ENCODE measurements at regions not wholly inside any gene's neighbourhood (a gene's known extent, or its start where the extent isn't known, plus 50 kb on each side); places are given as distances from the start of the nearest gene placed in this dataset.

- H3K4me1 Mint-ChIP-seq: peaks cover 5% of the 10 kb centered on the region
- H3K4me3 ChIP-seq (ENCODE audit: low read length): no peak overlapping the region
- DNase-seq: no peak
- no peak overlapping the region for H3K4me3 Mint-ChIP-seq
- H3K27ac Mint-ChIP-seq: no peak overlapping the region
- H3K27me3 Mint-ChIP-seq (ENCODE audit: insufficient read depth): peaks cover 8% of the 10 kb centered on the region
- H3K4me1 ChIP-seq (ENCODE audit: control insufficient read depth, insufficient read depth, low read length): no peaks in the 10 kb centered on the region
- no peak overlapping the region for H3K27ac ChIP-seq (ENCODE audit: low read depth, low read length)
- no peaks in the 10 kb centered on the region for H3K9me3 Mint-ChIP-seq
- no peaks in the 10 kb centered on the region for H3K36me3 Mint-ChIP-seq (ENCODE audit: low read depth)
- WGBS, 2 experiments (ENCODE audit: insufficient coverage in 1 of 2, insufficient read length in 1 of 2): 100% methylated on average over 1 of the region's 1 CpG; no CpG with 5 or more reads in 1 of the 2 experiments
- TF ChIP-seq CTCF (conservative IDR thresholded peaks at IDR 0.05): no peak
- H3K9ac ChIP-seq (ENCODE audit: extremely low read depth, low read length, poor library complexity, severe bottlenecking): no peak overlapping the region
- H3K9me3 ChIP-seq (ENCODE audit: control insufficient read depth, low read length): no peaks in the 10 kb centered on the region
- H3K36me3 ChIP-seq (ENCODE audit: control insufficient read depth, insufficient read depth, low read length): no peaks in the 10 kb centered on the region
- no peaks in the 10 kb centered on the region for H3K27me3 ChIP-seq (ENCODE audit: control insufficient read depth, insufficient read depth, low read length, poor library complexity, severe bottlenecking)
Measured at GRCh38 chr3:16060945-16061344, 113.5 kb upstream of the GALNT15 start.

GRCh38 chr3:16061491-16061890, 113.0 kb upstream of the GALNT15 start:
- no peaks in the 10 kb centered on the region for H3K9me3 Mint-ChIP-seq
- no peak overlapping the region for H3K9ac ChIP-seq (ENCODE audit: extremely low read depth, low read length, poor library complexity, severe bottlenecking)

GRCh38 chr3:16063603-16064002, 110.9 kb upstream of the GALNT15 start:
- Mint-ChIP-seq H3K27ac (no peak overlapping the region), H3K36me3 (ENCODE audit: low read depth) (no peaks in the 10 kb centered on the region), H3K27me3 (ENCODE audit: insufficient read depth) (peaks cover 8% of the 10 kb centered on the region), H3K9me3 (no peaks in the 10 kb centered on the region), H3K4me3 (no peak overlapping the region), H3K4me1 (peaks cover 5% of the 10 kb centered on the region)
- Histone ChIP-seq H3K36me3 (ENCODE audit: control insufficient read depth, insufficient read depth, low read length) (no peaks in the 10 kb centered on the region), H3K27ac (ENCODE audit: low read depth, low read length) (no peak overlapping the region), H3K4me3 (ENCODE audit: low read length) (no peak overlapping the region), H3K9me3 (ENCODE audit: control insufficient read depth, low read length) (no peaks in the 10 kb centered on the region), H3K4me1 (ENCODE audit: control insufficient read depth, insufficient read depth, low read length) (no peaks in the 10 kb centered on the region), H3K27me3 (ENCODE audit: control insufficient read depth, insufficient read depth, low read length, poor library complexity, severe bottlenecking) (no peaks in the 10 kb centered on the region), H3K9ac (ENCODE audit: extremely low read depth, low read length, poor library complexity, severe bottlenecking) (no peak overlapping the region)
- no peak for TF ChIP-seq CTCF (conservative IDR thresholded peaks at IDR 0.05)
- 90 to 100% methylated on average over 2 of the region's 2 CpGs for WGBS, 2 experiments (ENCODE audit: insufficient coverage in 1 of 2, insufficient read length in 1 of 2)
- DNase-seq: no peak

More at GRCh38 chr3:16061491-16061890, 113.0 kb upstream of the GALNT15 start:
- Histone ChIP-seq H3K27ac (ENCODE audit: low read depth, low read length) (no peak overlapping the region), H3K4me3 (ENCODE audit: low read length) (no peak overlapping the region), H3K36me3 (ENCODE audit: control insufficient read depth, insufficient read depth, low read length) (no peaks in the 10 kb centered on the region), H3K4me1 (ENCODE audit: control insufficient read depth, insufficient read depth, low read length) (no peaks in the 10 kb centered on the region), H3K27me3 (ENCODE audit: control insufficient read depth, insufficient read depth, low read length, poor library complexity, severe bottlenecking) (no peaks in the 10 kb centered on the region), H3K9me3 (ENCODE audit: control insufficient read depth, low read length) (no peaks in the 10 kb centered on the region)
- H3K4me1 Mint-ChIP-seq: peaks cover 5% of the 10 kb centered on the region
- no peak for TF ChIP-seq CTCF (conservative IDR thresholded peaks at IDR 0.05)
- no peak overlapping the region for H3K4me3 Mint-ChIP-seq
- DNase-seq: no peak
- no peaks in the 10 kb centered on the region for H3K36me3 Mint-ChIP-seq (ENCODE audit: low read depth)
- WGBS, 2 experiments (ENCODE audit: insufficient coverage in 1 of 2, insufficient read length in 1 of 2): 90 to 100% methylated on average over 1 to 2 of the region's 2 CpGs
- H3K27ac Mint-ChIP-seq: no peak overlapping the region
- H3K27me3 Mint-ChIP-seq (ENCODE audit: insufficient read depth): peaks cover 8% of the 10 kb centered on the region

All from endodermal cell (in vitro differentiated cells).